IPS-NIHi7 (cell line): ENCODE measurements at regions not wholly inside any gene's neighbourhood (a gene's known extent, or its start where the extent isn't known, plus 50 kb on each side); places are given as distances from the start of the nearest gene placed in this dataset.
"Not testable (repeated sequence)": the region's sequence is repeated elsewhere in the genome, so short reads cannot be mapped to it uniquely, and the experiment has no call there.

Experiments
- DNase-seq: peaks from one replicate; pipeline ENCODE4 v3.0.0; 2012; ENCODE audit warnings: mixed read lengths; ENCODE audit errors: extremely low spot score

DNA sequence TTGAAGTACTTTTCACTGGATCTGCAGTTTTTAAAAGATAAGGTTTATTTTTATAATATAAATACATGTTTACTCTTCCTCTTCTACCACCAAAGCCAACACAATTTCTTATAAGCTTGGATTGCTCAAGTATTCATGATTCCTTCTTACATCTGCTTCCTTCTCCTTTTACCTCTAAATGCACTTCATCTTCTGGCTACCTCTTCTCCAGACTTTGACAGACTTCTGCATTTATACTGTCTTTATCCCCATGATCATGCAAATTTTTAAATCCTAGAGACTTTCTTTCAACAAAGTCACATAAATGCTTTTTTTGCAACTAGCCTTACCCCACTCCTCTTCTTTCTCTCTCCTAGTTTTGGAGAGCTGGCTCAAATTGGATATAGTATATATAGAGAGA, 142.9 kb downstream of the TFAP2B start:
- DNase-seq, result no peak

DNA sequence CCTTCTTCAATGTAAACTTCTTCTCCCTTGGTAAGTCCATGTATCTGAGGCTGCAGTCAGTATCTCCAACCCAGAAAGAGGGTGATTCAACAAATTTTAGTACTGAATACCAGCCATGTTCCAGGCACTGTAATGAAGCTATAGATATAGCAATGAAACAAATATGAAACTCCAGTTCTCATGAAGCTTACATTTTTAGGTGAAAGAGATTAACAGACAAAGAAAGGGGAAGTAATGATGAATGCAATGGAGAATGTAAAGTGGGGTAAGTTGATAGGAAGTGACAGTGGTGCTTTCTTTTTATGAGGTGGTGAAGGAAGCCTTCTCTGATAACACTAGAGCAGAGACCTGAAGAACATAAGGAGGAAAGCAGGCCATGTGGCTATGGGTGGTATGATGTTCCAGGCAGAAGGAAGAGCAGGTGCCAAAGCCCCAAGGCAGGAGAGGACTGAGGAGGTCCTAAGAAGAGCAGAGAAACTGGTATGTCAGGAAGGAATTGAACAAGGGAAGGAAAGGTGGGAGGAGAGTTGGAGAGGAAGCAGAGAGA, 143.6 kb downstream of the TFAP2B start:
- DNase-seq, result no peak

DNA sequence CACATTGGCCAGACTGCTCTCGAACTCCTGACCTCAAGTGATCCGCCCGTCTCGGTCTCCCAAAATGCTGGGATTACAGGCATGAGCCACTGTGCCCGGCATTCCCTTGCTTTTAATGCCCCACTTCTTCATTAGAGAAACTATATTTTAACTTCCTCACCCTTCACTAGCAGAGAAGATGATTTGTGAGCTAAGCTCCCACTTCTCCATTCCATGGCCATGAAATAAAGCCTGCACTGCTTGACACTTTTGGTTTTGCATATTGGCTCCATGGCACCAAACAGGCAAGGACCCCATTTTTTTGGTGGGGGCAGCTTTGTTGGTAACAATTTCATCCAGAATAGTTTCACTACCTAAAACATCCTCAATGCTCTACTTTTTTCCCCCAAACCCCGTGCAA, 145.3 kb downstream of the TFAP2B start:
- no peak for DNase-seq

DNA sequence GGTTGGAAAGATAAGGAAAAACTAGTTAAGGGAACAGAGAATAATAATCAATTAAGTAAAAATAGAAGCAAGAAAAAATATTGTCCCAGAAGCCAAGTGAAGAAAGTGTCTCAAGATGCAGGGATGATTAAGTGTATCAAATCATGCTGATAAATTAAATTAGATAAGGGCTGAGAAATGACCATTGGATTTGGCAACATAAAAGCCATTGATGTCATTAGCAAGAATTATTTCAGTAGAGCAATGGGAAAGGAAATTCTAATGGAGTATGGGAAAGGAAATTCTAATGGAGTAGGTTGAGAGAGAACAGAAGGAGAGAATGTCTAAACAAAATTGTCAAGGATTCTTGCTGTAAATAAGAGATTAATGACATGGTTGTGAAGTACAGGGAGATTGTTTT, 146.8 kb downstream of the TFAP2B start:
- DNase-seq, result no peak

DNA sequence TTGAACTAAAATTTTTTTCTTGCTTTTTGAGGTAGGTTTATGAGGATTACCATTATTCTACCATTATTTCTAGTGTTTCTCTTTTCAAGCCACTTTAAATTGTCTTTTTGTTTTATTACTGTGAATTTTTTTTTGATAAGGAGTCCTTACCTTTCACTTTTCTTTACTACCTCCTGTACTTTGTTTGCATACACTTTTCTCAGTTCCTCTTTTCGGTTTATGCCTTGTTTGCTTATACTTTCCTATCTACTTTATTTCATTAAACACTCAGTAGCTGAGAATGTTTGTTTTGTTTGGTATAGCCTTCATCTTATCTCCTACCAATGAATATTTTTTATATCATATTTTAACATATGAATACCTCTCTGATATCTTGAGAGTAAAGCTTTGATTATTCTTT, 147.9 kb downstream of the TFAP2B start:
- no peak for DNase-seq

DNA sequence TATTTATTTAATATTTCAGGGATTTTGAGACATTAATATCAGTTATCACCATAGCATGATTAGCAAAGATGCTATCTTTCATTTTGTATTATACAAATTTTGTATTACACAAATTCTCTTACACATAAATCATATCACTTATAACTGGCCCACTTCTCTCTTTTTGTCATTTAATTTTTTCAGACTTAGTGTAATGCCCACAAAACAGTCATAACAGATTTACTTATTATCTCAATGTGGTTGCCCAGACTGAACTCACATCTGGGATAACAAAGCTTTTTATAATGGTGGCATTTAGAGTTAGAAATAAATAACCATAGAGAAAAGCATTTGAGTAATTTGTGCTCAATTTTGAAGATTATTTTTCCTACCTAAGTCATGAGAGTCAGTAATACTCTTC, 148.3 kb downstream of the TFAP2B start:
- no peak for DNase-seq

DNA sequence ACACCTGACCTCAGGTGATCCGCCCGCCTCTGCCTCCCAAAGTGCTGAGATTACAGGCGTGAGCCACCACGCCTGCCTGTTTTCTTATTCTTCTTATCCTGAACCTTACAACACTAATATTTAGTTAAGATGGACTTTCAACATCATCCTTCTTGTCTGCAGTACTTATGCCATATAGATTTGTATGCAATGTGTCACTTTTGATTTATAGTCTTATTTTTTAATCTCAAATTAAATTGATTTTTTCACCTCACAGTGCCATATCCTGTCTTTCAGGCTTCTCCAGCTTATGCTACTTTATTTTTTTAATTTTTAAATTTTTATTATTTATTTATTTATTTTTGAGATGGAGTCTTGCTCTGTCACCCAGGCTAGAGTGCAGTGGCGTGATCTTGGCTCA, 149.6 kb downstream of the TFAP2B start:
- DNase-seq, result not testable (repeated sequence)

- DNase-seq, result no peak
Observed at GRCh38 chr6:50970908-50971307, 152.2 kb downstream of the TFAP2B start.

GRCh38 chr6:50973464-50973863, 154.8 kb downstream of the TFAP2B start:
- no peak for DNase-seq

DNA sequence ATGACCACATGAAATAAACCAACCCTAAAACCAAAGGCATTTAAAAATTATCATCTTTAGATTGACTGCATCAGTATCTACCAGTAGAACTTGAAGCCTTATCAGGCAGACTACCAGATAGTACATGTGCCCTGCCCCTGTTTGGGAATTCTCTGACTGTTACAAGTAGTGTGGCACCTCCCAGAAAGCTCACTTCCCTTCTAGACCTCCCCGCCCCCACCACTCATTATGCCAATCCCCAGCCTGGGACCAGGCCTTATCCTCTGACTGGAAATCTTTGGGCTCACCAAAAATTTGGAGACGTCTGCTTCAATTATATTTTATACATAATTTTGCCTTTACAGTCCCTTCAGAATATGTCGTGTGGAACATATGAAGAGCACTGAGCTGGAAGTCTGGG, 155.6 kb downstream of the TFAP2B start:
- DNase-seq, result no peak

DNA sequence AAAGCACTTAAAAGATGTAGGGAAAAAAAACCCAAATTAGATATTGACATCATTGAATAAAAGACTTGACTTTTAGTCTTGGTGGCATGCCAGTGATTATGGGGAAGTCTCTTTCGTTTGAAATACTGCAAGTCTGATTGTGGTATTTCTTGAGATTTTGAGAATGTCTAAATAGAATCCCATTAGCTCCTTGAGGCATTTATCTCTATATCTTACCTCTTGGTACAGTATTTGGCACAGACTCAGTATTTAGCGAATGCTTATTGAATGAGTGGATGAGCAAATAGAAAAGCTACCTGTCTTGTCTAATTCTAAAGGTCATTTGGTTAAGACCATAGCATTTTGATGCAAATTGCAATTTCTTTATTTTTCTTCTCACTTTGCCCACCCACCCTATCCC, 156.5 kb downstream of the TFAP2B start:
- no peak for DNase-seq

DNA sequence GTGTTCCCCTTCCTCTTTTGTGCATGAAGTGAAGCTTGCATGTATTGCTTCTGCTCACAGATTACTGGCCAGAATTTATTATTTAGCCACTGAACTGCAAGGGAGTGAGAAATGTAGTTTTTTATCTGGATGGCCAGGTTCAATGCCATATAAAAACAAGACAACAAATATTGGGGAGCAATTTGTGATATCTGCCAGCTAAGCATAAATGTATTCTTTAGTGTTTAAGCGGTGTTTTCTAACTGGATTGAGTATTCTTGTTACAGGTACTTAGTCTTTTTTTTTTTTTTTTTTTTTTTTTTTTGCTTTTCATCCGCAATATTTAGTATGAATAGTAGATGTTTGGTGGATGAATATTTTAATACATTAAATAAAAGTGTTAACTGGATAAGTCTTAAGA, 158.2 kb downstream of the TFAP2B start:
- no peak for DNase-seq

GRCh38 chr6:50977796-50978195, 159.1 kb downstream of the TFAP2B start:
- DNase-seq, result no peak

DNA sequence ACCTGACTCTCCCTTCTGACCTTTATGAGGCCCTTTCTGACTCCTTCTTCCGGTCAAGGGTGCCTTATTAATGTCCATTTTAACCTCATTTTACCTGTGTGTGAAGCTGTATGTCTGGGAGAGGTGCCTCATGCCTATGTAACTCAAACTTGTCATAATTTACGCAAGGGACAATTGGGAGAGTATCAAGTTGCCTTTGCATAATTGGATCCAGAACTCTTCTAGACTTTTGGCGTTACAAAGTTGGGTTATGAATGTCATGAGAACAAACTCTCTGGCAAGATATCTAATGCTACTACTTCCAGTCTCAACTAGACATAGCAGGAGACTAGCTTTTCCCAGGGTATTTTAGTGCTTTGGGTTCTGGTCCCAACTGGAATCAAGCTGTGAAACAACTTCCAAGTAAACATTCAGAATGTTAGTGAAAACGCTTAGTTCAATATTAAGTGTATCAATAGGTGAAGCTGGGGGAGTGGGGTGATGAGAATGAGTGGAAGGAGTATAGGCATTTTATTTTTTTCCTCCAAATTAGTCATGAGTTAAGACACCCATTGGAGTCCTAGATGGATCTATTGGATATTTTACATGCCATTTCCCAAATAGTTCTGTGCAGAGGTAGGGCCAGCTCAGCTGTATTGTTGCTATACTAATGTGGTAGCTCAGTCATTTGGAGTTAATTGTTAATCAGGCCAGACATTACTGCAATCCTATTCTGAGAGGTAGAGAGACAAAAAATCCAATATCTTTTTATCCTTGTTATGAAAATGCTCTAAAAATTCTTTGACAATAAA, 159.9 kb downstream of the TFAP2B start:
- no peak for DNase-seq

- no peak for DNase-seq
Observed at GRCh38 chr6:50979171-50979525, 160.5 kb downstream of the TFAP2B start.

DNA sequence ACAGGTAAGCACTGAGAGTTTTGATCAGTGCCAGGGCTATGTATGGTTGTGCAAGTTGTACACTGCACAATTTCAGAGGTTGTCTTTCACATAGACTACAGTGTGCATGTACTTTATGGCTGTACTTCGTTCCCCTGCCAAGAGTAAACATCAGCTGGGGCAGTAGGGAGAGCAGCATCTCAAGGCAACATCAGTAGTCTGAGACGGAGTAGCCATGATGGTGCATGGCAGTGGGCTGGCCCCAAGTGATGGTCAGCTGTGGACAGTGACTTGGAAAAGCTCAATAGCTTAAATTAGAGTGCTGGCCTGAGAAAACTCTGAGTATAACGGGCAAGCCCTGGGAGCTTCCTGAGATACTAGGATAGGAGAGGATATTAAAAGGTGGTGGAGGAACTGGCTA, 165.5 kb downstream of the TFAP2B start:
- DNase-seq, result no peak

DNA sequence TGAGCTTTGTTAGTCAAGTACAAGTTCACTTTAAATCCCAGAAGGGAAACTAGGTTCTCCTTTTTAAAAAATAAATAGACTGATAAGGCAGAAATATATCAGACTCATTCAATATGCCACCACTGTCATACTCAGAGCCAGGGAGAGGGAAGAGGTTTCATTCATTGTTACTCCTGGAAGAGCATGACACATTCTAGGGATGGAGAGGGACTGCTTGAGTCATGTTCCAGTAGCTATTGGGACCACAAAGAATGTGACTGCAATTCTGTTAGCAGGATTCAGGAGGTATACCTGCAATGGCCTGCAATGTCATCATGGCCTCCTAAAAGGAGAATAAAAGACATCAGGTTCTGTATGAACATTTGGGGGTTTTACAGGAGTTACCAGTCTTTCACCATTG, 167.6 kb downstream of the TFAP2B start:
- no peak for DNase-seq

DNA sequence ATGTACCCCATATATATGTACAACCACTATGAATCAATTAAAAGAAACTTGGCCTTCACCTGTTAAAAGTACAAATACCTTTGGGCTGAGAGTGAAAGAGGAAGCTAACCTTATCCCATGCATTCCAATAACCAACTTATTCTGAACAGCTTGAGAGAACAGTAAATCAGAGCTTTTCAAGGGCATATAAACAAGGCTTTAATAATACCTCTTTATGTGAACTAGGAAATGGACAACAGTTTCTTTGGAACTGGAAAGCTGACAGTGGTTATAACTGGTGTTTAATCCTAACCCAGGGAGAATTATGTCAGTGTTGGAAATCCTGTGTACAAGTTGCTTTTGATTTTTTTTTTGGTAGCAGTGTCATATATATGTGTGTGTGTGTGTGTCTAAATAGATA, 170.5 kb downstream of the TFAP2B start:
- DNase-seq, result no peak

DNA sequence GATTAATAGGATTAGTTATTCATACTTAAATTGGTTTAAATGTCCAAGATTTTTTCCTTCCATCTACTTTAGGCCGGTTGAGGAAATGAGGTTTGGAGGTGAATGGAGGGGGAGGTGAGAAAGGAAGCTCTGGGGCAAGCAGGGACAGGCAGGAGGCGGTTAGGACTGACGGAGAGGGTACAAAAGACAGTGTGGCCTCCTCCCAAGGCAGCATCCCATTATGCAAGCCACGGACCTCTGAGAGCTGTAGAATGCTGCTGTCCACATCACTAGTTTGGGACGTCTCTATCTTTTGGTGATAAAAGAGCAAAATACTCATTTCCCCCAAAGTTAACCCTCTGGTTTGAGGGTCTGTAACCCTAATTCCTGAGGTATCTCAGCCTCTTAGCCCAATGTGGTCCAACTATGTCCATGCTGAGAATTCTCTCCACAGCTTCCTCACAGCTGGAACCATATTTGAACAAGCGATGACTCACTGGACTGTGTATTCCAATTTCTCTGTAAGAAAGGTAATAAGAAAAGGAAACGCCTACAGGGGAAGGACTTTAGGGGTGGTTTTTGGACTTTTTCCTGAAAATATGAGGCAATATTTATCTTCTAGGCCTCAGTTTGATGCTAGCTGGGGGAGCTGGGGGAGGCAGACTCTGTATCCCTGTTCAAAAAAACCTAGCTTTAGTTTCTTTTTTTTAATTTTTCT, 172.2 kb downstream of the TFAP2B start:
- DNase-seq, result no peak

- DNase-seq, result no peak
Observed at GRCh38 chr6:50992232-50992631, 173.6 kb downstream of the TFAP2B start.

DNA sequence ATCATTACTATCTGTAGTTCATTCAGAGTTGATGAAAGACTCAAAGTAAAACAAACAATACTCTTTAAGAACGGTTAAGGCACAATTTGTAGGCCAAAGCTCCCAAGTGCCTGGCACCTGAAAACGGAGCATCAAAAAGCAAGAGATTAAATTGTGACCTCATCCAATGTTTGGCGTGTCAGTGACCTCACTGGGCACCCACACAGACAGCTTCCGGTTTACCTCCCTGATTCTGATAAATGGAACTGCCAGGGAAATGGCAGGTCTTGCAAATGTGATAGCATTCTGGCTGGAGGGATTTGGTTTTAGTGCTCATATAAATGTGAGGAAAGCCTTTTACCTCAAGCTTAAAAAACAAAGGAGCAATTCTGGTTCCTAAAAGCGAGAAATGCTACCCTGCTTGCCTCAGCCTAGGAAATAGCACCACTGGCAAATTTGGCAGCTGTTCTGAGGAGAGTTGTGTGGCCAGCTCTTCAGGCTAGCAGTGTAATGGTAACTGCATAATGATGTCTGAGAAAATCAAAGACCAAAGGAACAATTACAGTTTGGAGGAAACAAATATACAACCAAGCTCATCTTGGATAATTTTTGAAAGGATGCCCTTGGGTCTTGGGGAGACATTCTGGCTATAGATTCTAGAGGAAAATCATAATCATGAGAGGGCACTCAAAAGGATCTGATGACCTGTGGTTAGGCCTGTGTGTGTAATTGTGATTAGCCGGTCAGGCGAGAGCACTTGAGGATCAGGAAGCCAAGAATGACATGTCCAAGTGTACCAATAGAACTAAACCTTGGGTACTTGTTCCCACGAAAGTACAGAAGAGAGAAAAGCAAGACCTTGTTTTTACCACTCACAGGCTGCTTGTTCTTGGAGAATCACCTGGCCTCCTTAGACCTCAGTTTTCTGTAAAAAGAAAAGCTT, 174.3 kb downstream of the TFAP2B start:
- no peak for DNase-seq
